ENCODE measurements at regions not wholly inside any gene's neighbourhood (a gene's known extent, or its start where the extent isn't known, plus 50 kb on each side); places are given as distances from the start of the nearest gene placed in this dataset.
"Not testable (repeated sequence)": the region's sequence is repeated elsewhere in the genome, so short reads cannot be mapped to it uniquely, and the experiment has no call there.

DNA sequence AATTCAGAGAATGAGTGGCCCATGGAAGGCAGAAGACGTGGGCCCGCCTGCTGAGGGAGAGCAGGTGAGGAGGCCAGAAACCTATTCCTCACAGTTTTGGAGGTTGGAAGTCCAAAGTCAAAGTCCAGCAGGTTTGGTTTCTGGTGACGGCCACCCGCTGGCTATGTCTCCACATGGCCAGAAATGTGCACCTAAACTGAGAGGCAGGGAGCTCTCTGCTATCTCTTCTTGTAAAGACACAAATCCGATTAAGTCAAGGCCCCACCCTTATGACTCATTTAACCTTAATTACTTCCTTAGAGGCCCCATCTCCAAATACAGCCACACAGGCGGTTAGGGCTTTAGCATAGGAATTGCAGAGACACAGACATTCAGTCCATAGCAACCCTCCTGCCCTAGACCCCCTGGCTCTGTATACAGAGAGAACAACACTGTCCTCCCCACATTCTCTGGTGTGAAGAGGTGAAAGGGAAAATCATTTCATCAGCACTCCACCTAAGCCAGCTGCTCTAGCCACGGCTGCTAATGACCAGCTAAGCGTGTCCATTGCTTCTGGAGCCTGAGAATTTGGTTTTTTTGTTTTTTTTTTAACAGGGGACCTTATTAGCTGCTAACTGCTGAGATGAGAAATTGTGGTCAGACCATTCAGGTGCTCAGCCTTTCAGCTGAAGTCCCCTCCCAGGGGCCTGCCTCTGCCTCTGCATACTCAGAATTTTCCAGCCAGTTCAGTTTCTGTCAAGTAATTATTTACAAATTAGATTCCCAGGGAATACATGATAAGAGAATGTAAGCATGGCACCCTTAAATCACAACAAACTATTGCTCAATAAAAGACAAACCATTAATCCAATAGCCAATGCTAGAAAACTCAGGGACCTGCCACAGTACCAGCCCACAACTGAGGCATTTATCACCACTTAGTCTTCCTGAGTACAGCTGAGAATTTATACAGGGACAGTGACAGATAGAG, 368.7 kb upstream of the ID2 start:
- DNase-seq: peak; percentile 92

DNA sequence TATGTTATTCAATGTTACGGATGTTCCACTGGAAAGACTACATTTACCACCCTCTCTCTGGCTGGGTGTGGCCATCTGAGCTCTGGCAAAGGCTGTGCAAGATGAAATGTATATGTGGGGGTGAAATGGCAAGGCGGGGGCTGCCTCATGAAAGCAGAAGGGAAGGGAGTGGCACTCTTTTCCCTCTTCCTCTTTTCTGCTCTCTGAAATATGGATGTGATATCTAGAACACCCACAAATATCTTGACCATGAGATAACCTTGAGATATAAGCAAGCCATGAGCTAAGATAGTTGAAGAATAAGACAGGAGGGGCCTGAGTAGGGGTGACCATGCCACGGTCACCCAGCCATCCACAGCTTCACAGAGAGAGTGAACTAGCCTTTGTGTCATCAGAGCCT, 367.8 kb upstream of the ID2 start:
- peak; percentile 94 for DNase-seq

DNA sequence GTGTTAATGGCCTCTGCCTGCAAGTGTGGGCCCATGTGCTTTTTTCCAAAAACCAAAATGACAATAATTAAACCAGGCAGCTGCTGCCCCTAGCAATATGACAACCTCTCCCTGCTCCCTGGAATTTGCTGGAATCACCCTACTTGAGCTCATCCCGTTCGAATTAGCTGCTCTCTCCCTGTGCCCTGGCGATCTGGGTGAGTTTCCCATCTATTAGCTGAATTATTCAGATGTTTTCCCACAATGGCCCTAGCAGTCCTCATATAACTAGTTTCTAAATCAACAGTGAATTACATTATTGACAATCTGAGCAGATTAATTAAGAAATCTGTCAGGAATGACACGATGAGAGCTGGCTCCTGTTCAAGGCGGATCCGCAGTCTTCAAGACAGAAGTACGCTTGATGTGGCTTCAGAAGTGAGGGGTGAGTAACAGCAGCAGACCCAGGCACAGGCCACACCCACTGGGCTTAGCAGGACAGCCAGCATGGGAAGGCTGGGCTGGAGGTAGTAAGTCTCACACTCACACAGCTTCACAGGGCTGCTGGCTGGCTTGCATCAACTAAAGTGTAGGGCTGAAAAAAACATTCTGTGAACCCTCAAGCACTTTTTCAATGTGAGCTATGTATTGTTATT, 366.2 kb upstream of the ID2 start:
- peak; percentile 75 for DNase-seq

DNA sequence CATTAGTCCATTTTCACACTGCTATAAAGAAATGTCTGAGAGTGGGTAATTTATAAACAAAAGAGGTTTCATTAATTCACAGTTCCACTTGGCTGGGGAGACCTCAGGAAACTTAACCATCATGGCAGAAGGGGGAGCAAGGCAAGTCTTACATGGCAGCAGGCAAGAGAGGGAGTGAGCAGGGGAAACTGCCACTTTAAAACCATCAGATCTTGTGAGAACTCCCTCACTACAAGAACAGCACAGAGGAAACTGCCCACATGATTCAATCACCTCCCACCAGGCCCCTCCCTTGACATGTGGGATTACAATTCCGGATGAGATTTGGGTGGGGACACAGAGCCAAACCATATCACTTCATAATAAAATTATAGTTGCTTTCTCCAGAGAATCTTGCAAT, 365.5 kb upstream of the ID2 start:
- no peak for DNase-seq

DNA sequence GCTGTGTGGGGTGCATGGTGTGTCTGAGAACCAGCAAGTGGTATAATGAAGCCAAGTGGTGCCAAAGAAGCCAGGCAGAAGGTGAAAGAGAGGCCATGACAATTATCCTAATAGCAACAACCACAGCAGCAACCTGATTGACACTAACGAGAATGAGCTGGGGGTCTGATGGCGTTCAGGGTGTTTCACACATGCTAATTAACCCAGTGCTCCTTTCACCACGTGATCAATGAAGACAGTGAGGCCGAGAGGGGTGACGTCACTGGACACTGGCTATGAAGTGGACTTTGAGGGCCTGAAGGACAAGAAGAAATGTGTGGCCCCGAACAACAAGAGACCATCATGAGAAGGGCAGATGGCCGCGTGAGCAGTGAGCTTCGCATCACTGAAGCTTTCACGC, 364.4 kb upstream of the ID2 start:
- DNase-seq: no peak

DNA sequence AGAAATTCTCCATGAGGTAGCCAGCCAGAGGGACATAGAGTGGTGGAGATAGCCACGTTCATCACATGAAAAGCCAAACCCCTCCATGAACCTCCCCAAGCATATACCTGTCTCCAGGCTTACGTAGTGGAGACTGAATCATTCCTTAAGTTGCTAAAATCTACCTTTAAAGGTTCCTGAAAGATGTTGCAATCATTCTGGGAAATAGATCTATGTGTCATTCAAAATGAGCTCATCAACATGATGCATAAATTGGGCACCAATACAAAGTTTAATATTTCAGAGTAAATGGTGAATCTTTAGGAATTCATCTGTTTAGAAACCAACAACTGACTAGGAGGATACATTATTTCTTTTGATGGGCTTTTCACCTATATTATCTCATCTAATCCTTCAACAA, 362.6 kb upstream of the ID2 start:
- DNase-seq: no peak

DNA sequence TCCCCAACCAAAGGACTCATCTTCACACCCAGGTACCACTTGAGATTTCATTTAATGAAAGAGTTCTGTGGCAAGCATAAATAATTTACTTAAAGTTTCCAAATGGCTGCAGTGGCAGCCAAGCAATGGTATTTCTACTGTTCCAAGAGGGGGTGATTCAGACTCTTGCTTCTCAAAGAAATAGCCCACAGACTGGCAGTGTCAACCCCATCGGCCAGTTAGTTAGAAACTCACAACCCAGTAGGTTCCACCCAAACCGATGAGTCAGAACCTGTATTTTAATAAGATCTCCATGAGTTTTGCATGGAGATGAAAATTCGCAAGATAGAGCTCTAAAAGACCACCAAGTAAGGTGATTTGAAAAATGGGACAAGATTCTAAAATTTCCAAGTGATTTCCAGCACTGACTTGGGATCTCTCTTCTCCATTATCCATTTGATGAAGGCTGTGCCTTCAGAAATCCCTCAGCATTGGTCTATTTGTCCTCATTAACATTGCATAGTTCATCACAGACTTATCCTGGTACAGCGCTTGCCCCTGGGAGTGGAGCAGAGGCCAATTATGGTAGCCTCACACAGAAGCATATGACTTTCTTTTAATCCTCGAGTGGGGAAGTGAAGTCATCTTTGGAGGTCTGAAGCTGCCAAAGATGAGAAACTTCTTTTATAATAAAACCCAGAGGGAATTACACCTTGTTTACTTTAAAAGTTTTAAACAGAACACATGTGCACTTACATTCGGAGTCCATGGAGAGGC, 361.4 kb upstream of the ID2 start:
- no peak for DNase-seq

DNA sequence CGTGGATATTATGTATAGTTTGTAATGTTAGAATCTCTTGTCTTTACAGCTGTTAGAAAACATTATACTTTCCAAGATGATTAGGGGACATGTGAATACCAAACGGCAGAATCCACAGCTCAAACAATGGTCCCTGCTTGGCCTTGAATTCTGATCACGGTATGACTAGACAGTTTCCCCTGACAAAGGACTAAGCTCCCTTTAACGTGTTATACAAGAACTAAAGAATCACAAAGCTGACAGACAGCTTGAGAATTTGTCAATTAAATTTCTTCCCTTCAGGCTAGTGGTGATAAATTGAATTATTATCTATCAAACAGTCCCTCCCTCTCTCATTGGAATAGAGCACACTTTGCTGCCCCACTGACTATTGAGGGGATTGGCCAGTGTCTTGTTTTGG, 359.2 kb upstream of the ID2 start:
- no peak for DNase-seq

DNA sequence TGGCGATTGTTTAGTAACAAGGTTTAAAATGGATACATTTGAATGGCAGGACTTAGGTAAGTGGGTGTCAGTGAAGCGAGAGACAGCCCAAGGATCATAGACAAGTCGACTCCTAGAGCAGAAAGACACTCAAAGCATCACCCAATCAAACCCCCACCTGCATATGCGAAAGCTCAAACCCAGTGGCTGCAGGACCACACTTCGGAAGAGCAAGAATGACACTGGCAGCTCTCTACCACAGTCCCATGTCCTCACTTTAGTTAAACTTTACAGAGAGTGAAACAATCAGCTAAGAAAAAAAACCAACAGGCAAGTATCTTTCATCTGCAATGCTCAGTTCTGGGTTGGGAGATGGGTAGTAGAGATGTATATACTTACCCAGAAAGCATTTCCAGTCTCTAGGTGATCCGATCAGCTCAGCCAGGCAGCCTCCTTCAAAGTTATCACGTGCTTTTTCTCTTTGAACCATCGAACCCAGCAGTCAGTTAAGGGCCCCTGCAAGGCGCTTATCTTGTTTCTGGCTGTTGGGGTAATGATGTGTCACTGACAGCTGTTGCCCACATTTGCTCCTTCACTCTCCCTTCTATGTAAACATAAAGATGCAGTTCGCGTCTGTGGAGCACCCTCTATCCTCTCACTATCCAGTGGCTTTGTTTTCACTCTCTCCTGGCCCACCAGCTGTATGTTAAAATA, 357.5 kb upstream of the ID2 start:
- DNase-seq: no peak

DNA sequence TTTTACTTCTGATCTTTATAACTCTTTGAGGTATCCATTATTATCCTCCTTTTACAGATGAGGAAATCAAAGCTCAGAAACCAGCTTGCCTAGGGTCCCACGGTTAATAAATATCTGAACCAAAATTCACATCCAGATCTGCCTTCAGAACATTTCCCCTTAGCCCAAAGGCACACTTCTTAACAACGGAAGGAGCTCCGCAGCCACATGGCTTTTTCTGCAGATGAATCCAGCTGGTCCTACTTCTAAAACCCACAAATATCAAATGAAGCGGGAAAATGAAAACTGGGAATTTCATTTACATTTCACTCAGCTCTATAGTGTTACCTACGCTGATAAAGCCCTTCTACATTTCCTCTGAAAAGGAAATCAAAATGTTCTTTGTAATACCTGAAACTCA, 357.0 kb upstream of the ID2 start:
- no peak for DNase-seq

DNA sequence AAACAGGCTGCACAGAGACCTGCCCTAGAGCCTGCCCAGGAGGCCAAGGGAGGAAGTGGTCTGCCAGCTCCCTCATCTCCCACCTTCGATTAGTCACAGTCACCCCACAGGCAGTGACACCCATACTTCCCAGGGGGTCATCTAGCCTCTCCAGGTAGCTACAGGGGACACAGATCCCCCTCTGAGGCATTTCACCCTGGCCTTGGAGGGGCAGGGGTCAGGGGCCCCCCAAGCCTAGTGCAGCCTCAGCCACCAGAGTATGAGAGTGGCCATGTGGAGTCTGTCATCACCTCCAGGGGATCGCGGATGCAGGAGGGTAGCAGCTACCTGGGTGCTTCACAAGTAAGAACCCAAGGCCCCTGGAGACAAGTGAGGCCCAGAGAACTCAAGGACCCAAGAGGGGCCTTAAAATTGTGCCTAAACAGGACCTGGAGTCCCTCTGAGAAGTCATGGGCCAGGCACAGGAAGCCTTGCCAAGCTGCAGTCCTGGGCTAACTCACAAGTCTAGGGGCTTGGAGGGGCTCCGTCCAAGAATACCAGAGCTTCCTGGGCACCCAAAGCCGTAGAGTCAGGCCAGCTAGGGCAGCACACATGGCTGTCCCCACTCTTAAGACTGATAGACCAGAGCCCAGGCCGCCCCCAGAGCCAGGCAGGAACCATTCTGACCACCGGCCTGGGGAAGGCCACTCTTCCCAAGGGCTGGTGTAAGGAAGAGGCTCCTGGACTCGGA, 354.3 kb upstream of the ID2 start:
- no peak for DNase-seq

DNA sequence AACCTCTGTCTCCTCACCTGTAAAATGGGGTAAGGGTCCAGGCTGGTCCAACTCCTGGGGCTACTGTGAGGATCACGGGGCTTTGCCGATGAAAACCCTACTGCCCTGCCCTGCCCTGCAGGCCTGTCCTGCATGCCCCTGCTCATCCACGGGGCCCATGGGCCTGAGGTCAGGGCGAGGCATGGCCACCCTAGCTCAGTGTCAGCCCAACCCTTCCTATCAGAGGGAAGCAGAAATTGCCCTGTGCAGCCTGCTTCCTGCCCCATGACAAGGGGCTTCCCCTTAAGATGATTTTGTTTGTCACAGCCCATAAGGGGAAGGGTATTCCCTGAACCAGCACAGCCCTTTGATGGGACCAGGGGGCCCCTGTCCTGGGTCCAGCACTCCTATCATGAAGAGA, 353.6 kb upstream of the ID2 start:
- DNase-seq: no peak

DNA sequence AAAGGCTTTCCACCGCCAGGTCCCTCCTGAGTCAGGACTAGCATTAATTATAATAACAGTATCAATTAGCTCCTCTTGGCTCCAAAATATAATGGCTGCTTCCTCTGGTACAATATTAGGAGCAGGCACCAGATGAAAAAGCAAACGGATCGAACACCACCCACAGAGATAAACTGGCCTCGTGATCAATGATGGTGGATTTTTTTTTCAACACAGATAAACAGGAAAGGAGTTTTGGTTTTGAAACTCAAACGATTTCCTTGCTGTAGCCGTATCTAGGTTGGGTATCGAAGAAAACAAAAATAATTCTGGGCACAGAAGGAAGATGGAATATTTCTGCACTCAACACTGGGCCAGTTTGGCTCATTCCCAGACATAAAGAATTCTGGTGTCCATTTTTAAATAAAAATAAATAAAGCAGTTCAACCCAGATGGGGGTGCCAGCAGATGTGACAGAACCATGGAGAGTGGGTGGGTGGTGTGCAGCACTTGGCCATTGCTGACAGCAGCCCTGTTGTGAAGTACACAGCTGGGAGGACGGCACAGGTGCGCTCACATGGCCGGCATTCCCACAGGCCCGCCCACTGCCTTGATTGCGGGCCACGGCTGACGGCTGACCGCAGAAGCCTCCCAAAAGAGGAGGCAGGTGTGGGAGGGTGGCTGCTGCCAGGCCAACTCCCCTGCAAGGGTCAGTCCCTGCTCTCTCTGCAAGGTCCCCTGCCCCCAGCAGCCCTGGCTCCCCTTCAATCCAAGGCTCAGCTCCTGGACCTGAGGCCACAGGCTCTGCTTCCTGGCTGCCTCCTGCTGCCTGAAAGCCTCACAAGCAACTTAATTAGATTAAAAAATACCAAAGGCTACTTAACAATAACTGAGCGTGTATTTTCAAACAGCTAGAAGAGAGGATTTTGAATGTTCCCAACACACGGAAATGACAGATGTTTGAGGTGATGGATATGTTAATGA, 351.9 kb upstream of the ID2 start:
- no peak for DNase-seq

DNA sequence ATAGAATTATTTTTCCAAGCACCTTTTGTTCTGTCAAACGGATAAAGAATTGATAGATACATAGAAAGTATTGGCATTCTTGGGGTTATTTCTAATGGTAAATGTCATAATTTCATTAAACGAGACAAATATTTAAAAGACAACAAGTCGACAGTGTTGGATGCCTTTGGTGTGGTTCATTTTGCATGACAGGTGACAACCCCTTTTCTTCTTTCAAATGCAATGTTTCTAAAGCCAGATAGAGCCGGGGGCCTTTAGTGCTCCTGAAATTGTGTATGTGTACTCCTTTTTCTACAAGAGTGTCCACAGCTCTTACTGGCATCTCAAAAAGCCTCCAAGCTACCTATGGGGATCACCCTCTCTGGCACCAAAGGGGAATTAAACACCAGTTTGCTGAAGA, 350.8 kb upstream of the ID2 start:
- DNase-seq: no peak

DNA sequence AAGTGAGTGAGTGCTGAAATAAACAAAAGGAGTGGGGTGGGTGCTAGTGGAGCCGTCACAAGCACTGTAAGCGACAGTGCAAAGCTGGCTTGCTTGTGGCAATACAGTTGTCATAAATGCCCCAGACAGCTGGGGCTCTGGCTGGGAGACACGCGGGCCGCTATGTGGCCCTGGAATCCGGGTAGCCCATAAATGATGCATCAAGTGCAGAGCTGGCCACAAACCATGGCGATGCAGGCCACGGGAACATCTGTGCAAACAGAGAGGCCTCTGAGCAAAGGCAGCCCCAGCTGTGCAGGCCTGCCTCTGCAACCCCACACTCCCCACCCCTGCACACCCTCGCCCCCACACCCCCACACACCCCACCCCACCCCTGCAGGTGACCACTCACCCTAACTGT, 349.2 kb upstream of the ID2 start:
- peak; percentile 60 for DNase-seq

DNA sequence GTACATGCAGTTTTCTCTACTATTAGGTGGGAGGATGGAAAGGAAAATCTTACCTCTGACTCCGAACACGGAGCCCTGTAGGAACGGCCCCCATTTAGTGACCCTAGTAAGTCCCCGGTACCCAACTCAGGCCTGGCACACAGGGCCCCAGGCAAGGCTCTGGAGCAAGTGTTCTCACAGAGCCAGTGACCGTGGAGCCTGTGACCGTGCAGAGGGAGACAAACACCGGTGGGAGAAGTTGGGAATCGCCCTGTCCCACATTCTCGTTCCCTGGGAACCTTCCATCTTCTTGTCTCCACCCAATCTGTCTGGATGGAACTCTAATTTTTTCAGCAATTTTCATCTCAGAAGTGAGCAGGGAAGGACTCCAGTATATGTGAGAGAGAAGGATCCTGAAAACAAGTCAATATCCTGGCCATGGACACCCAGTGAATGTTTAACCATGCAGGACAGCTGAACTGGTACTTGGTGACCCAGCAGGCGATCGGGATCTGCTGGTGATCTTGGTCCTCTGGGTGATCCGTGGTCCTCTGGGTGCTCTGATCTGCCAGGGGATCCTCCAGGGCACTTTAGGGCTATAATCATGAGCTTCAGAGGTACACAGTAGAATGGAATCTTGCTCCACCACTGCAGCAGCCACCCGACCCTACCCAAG, 348.6 kb upstream of the ID2 start:
- no peak for DNase-seq

DNA sequence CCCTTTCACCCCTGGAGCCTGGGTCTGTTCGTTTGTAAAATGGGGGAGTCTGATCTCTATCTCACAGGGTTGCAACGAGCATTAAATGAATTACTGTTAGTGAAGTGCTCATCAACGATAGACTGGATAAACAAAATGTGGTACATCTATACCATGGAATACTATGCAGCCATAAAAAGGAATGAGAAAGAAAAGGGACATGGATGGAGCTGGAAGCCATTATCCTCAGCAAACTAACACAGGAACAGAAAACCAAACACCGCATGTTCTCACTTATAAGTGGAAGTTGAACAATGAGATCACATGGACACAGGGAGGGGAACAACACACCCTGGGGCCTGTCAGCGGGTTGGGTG, 348.0 kb upstream of the ID2 start:
- not testable (repeated sequence) for DNase-seq

DNA sequence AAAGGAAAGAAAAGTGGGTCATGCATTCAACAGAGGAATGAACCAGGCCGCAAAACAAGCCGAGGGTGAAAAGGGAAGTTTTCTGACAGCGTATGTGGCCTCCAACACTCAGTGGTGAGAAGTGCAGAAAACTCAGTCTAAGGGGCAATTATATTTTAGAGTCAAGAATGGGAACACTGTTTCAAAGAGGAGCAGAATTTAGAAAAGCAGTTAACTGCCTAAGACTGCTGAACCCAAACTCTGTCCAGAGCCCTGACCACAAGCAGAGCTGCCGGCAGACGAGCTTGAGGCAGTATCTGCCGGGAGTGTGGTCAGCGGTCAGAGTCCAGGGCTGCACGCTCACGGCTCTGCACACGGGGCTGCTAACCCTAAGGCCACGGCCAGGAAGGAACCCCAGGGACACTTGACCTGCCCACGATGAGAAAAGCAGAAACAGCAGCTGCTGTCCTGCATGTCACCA, 347.0 kb upstream of the ID2 start:
- DNase-seq: peak; percentile 88

DNA sequence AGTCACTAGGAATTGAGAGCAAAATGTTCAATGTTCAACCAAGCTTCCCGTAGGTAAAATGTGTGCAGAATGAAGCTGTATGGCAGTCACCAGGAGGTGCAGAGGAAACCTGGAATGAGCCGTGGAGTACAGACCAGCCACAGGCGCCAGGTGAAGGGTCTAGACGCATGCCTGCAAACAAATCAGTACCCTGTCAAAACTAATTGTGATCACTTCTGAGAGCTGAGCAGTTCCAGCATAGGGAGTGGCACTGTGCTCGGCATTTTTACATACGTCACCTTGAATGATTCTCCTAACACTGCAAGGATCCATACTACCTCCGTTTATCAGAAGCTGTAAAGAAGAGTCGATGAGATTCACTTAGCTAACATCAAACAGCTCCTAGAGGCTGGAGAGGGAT, 346.1 kb upstream of the ID2 start:
- no peak for DNase-seq

DNA sequence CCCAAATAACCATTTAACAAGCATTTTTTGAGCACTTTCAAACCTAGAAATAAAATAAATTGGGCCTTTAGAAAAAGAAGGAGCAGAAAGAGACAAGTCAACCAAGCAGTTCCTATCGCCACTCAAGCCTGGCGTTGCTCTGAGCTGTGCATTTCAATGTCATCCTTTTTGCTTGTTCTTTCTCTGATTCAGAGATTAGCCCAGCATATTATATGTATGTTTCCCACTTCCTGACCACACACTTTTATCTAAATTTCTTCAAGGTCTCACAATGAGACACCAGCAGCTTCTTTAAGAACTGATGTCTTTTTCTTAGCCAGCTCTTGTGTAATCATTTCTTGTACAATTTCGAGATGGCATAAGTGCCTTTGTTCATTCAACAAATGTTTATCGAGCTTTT, 344.5 kb upstream of the ID2 start:
- peak; percentile 67 for DNase-seq

DNA sequence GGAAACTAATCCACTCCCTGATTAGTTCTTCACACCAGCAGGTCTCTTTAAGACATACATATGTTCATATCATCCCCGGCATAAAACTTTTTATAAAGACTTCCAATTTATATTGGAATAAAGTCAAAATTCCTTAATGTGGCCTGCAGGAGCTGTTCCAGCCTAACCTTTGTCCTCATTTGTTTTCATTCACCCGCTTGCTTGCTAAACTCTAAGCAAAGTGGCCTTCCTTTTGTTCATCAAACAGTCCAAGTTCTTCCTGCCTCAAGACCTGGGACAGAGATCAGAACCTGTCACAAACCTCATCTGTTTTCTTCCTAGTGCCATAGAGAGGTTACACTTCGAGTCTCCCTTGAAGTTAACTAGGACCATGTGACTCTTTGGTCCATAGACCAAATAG, 339.4 kb upstream of the ID2 start:
- no peak for DNase-seq
